Spleen (tissue), 11 donors: ENCODE measurements at regions not wholly inside any gene's neighbourhood (a gene's known extent, or its start where the extent isn't known, plus 50 kb on each side); places are given as distances from the start of the nearest gene placed in this dataset.
A peak's percentile ranks its signal among the peaks of the same experiment; 100 is the strongest.

Experiments used
- DNase-seq: peaks from one replicate; pipeline ENCODE4 v3.0.0-alpha.2; 2020
- H3K27ac ChIP-seq, 8 donors: fragments of 200-600 bp; sonication (generic) in 7 of 8; 1 replicate in 4 of 8; 2 replicates in 4 of 8; pipeline versions ENCODE4 v1.5.0 to v1.8.0; 2016 to 2021; ENCODE audit warnings: inconsistent platforms in 4 of 8, mild to moderate bottlenecking in 4 of 8, moderate library complexity in 1 of 8
- H3K27me3 ChIP-seq, 7 donors: fragments of 200-600 bp; sonication (generic) in 6 of 7; replicated peaks in 1 of 7; 1 replicate in 4 of 7; 2 replicates in 3 of 7; pipeline versions ENCODE4 v1.5.0 to v1.8.0; 2016 to 2021; ENCODE audit warnings: inconsistent platforms in 3 of 7, mild to moderate bottlenecking in 1 of 7
- H3K36me3 ChIP-seq, 6 donors: fragments of 200-600 bp; sonication (generic) in 5 of 6; 1 replicate in 4 of 6; 2 replicates in 2 of 6; pipeline versions ENCODE4 v1.5.0 to v1.8.0; 2016 to 2021; ENCODE audit warnings: inconsistent platforms in 2 of 6
- H3K4me1 ChIP-seq, 6 donors: fragments of 200-600 bp; sonication (generic) in 5 of 6; 1 replicate in 3 of 6; 2 replicates in 3 of 6; pipeline versions ENCODE4 v1.5.0 to v1.8.0; 2016 to 2021; ENCODE audit warnings: inconsistent platforms in 3 of 6
- H3K4me3 ChIP-seq, 8 donors: fragments of 200-600 bp; sonication (generic) in 7 of 8; 1 replicate in 4 of 8; 2 replicates in 4 of 8; pipeline versions ENCODE4 v1.5.0 to v1.8.0; 2016 to 2021; ENCODE audit warnings: inconsistent platforms in 4 of 8, mild to moderate bottlenecking in 4 of 8, moderate library complexity in 2 of 8
- H3K9me3 ChIP-seq, 8 donors: fragments of 200-600 bp; sonication (generic) in 7 of 8; 1 replicate in 4 of 8; 2 replicates in 4 of 8; pipeline versions ENCODE4 v1.5.0 to v1.8.0; 2016 to 2021; ENCODE audit warnings: inconsistent platforms in 4 of 8
- POLR2A ChIP-seq, 3 donors: fragments of 450-650 bp; IDR thresholded peaks; one replicate each; pipeline ENCODE4 v1.5.1; 2017; ENCODE audit warnings: antibody characterized with exemption in 3 of 3, mild to moderate bottlenecking in 1 of 3
- POLR2AphosphoS5 ChIP-seq, 3 donors: sonication (generic); formaldehyde crosslinking; IDR thresholded peaks; one replicate each; pipeline ENCODE4 v1.5.1; 2017; ENCODE audit warnings: antibody characterized with exemption in 3 of 3
- WGBS, 5 donors: extraction: QIAGEN DNeasy Blood & Tissue Kit in 3 of 5; methylation state at CpG; one replicate each; pipeline versions ENCODE4 v1.1.5 to v1.1.7; 2013 to 2018; 5-methylcytosine and 5-hydroxymethylcytosine counted together
- intact Hi-C: fragments of 100-400 bp; cut with DNase I; formaldehyde crosslinking; loops from one replicate; pipeline ENCODE4 v1.15.0; 2023; ENCODE audit warnings: low total_unique reads
- TF ChIP-seq, protein P1 (sequence below), 11 experiments: fragments of 200-600 bp in 7 of 11; fragments of 450-650 bp in 4 of 11; sonication (generic) in 4 of 11; IDR thresholded peaks in 8 of 11; conservative IDR thresholded peaks in 3 of 11; 1 replicate in 7 of 11; 2 replicates in 4 of 11; pipeline versions ENCODE4 v1.4.0 to v1.8.0; 2016 to 2021; ENCODE audit warnings: antibody characterized with exemption in 11 of 11, inconsistent platforms in 4 of 11, mild to moderate bottlenecking in 1 of 11
- donor health status: healthy with polysubstance abuse.
- donor health status: DM: no; HTN: no; CAD: no; lungs with moderate emphysema.
- donor health status: DM: no; HTN: no; CAD: no.
- donor health status: Bipolar disorder and iron deficiency.
- donor health status: healthy.
- donor health status: DM: no; HTN: no; CAD: no.
- donor health status: DM: yes; HTN: yes; CAD: no.

DNA sequence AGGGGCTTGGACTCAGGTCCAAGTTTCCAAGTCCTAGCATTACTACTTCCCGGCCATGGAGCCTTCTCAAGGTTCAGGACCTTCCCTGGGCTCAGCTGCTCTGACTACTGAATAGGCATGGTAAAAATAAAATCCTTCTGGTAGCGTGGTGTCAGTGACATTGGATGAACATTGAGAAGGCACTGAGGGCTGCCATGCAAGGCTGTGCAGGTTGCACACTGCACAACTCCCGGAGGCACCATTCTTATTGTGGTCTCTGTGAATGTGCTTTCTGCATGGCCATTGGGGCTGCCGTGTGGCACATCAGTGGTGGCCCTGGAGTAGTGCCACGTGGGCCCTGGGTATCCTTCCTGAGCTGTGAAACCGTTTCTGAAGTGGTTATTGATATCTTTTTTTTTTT, 250.2 kb upstream of the CIBAR2 start:
- Histone ChIP-seq H3K9me3 (peaks cover 0 to 6% (median 0%) of the 10 kb centered on the region in 8 donors), H3K4me1 (peaks cover 0 to 23% (median 9%) of the 10 kb centered on the region in 6 donors), H3K27me3 (peaks cover 0 to 6% (median 0%) of the 10 kb centered on the region in 7 donors), H3K27ac (no peak overlapping the region), H3K36me3 (no peaks in the 10 kb centered on the region), H3K4me3 (no peak overlapping the region)
- WGBS, 5 donors, result 66 to 78% (median 71%) methylated on average over 6 of the region's 6 CpGs
- no peak for DNase-seq
- intact Hi-C loops, result no loop called here
- TF ChIP-seq POLR2AphosphoS5 (IDR thresholded peaks at IDR 0.05) (no peak), POLR2A (IDR thresholded peaks at IDR 0.05) (no peak)
- TF ChIP-seq, protein P1, sequence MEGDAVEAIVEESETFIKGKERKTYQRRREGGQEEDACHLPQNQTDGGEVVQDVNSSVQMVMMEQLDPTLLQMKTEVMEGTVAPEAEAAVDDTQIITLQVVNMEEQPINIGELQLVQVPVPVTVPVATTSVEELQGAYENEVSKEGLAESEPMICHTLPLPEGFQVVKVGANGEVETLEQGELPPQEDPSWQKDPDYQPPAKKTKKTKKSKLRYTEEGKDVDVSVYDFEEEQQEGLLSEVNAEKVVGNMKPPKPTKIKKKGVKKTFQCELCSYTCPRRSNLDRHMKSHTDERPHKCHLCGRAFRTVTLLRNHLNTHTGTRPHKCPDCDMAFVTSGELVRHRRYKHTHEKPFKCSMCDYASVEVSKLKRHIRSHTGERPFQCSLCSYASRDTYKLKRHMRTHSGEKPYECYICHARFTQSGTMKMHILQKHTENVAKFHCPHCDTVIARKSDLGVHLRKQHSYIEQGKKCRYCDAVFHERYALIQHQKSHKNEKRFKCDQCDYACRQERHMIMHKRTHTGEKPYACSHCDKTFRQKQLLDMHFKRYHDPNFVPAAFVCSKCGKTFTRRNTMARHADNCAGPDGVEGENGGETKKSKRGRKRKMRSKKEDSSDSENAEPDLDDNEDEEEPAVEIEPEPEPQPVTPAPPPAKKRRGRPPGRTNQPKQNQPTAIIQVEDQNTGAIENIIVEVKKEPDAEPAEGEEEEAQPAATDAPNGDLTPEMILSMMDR (IDR thresholded peaks at IDR 0.05 in 8 of 11, conservative IDR thresholded peaks at IDR 0.05 in 3 of 11), result no peak

DNA sequence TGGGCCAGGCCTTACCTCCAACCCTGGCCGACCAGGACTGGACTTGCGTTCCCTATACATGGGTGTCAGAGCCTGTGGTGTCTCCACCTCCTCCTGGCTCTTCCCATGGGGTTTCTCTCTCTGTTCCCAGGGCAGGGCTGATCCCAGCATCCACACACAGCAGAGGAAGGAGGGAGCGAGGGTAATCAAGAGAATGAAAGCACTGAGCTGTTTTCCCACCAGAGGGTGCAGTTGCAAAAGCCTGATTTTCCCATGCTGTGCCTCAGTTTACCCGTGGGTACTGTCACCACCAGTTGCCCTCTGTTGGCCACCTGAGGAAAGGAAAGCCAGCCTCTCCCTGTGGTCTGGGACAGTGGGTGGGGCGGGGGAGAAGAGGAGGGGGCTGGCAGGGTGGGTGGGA, 249.7 kb upstream of the GSE1 start:
- no peak for DNase-seq
- peaks cover 0 to 26% (median 9%) of the 10 kb centered on the region in 6 donors for H3K4me1 ChIP-seq
- intact Hi-C loops, result no loop called here
- peaks cover 0 to 6% (median 0%) of the 10 kb centered on the region in 8 donors for H3K9me3 ChIP-seq
- no peaks in the 10 kb centered on the region for H3K36me3 ChIP-seq
- H3K27me3 ChIP-seq, result peaks cover 0 to 6% (median 0%) of the 10 kb centered on the region in 7 donors
- no peak overlapping the region for H3K27ac ChIP-seq
- H3K4me3 ChIP-seq, result no peak overlapping the region
- TF ChIP-seq POLR2A (IDR thresholded peaks at IDR 0.05), result no peak
- TF ChIP-seq, protein P1 (IDR thresholded peaks at IDR 0.05 in 8 of 11, conservative IDR thresholded peaks at IDR 0.05 in 3 of 11), result no peak
- TF ChIP-seq POLR2AphosphoS5 (IDR thresholded peaks at IDR 0.05), result no peak
- 77 to 96% (median 87%) methylated on average over 3 to 5 of the region's 5 CpGs for WGBS, 5 donors

DNA sequence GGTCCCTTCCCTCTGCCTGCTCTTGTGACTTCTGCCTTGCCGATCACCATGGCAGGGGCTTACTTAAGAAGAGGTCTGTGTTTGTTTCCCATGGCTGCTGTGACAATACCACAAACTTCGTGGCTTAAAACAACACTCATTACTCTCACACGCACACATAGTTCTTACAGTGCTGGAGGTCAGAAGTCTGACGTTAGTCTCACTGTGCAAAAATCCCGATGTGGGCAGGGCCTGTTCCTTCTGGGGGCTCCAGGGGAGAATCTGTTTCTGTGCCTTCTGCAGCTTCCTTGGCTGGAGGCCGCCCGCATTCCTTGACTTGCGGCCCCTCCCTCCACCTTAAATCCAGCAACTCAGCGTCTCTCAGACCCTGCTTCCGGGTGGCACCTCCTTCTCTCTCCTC, 249.2 kb upstream of the GSE1 start:
- DNase-seq, result no peak
- intact Hi-C loops, result no loop called here
- TF ChIP-seq, protein P1 (IDR thresholded peaks at IDR 0.05 in 8 of 11, conservative IDR thresholded peaks at IDR 0.05 in 3 of 11), result no peak
- TF ChIP-seq POLR2AphosphoS5 (IDR thresholded peaks at IDR 0.05), result no peak
- TF ChIP-seq POLR2A (IDR thresholded peaks at IDR 0.05), result no peak
- H3K27me3 ChIP-seq, result peaks cover 0 to 6% (median 0%) of the 10 kb centered on the region in 7 donors
- peaks cover 0 to 6% (median 0%) of the 10 kb centered on the region in 8 donors for H3K9me3 ChIP-seq
- H3K4me1 ChIP-seq, result peaks cover 0 to 29% (median 9%) of the 10 kb centered on the region in 6 donors
- no peak overlapping the region for H3K4me3 ChIP-seq
- H3K36me3 ChIP-seq, result no peaks in the 10 kb centered on the region
- H3K27ac ChIP-seq, result no peak overlapping the region
- 77 to 92% (median 88%) methylated on average over 10 of the region's 10 CpGs for WGBS, 5 donors

DNA sequence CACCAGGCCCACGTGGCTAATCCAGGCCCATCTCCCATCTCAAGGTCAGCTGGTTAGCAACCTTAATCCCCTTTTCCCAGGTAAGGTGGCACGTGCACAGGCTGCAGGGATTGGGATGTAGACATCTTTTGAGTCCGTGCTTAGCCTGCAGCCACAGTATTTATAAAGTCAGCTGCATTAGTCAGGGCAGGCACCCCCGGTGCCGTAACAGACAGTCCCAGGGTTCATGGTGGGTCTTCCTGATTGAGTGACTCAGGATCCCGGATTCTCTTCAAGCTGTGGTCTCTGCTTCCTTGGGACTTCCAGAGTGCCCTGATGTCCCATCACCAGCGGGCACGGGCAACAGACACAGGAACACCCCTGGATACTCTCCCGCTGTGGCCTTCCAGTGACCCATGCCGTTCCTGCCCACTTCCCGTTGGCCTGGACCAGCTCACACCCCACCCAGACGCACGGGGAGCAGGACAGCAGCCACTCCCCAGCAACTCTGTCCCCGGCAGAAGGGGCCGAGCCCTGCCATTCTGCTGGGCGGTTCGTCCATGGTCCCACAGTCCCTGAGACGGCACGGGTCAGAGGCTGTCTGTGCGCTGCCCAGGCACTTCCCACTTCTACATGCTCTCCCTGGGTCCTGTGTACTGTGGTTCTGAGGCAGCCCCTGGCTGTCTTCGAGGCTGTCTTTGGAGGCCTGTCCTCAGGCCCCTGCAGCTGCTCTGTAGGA, 248.6 kb upstream of the GSE1 start:
- H3K4me1 ChIP-seq, result peaks cover 0 to 29% (median 9%) of the 10 kb centered on the region in 6 donors
- H3K9me3 ChIP-seq, result peaks cover 0 to 6% (median 0%) of the 10 kb centered on the region in 8 donors
- intact Hi-C loops, result no loop called here
- TF ChIP-seq POLR2A (IDR thresholded peaks at IDR 0.05) (no peak), POLR2AphosphoS5 (IDR thresholded peaks at IDR 0.05) (peak in 1 of 3 donors; percentile 16)
- TF ChIP-seq, protein P1 (IDR thresholded peaks at IDR 0.05 in 8 of 11, conservative IDR thresholded peaks at IDR 0.05 in 3 of 11), result no peak
- H3K4me3 ChIP-seq, result no peak overlapping the region
- no peaks in the 10 kb centered on the region for H3K36me3 ChIP-seq
- DNase-seq, result no peak
- no peak overlapping the region for H3K27ac ChIP-seq
- 72 to 79% (median 73%) methylated on average over 7 to 21 of the region's 21 CpGs for WGBS, 5 donors
- H3K27me3 ChIP-seq, result peaks cover 0 to 7% (median 0%) of the 10 kb centered on the region in 7 donors
